CD4-positive, alpha-beta T cell treated with Interleukin-12 subunit alpha and Interleukin-12 subunit beta, for 1 hour (primary cell): ENCODE measurements at regions not wholly inside any gene's neighbourhood (a gene's known extent, or its start where the extent isn't known, plus 50 kb on each side); places are given as distances from the start of the nearest gene placed in this dataset.
"Not testable (repeated sequence)": the region's sequence is repeated elsewhere in the genome, so short reads cannot be mapped to it uniquely, and the experiment has no call there.

ENCODE experiments used
- DNase-seq: peaks from one replicate; pipeline ENCODE4 v3.0.0-alpha.2; 2020

DNA sequence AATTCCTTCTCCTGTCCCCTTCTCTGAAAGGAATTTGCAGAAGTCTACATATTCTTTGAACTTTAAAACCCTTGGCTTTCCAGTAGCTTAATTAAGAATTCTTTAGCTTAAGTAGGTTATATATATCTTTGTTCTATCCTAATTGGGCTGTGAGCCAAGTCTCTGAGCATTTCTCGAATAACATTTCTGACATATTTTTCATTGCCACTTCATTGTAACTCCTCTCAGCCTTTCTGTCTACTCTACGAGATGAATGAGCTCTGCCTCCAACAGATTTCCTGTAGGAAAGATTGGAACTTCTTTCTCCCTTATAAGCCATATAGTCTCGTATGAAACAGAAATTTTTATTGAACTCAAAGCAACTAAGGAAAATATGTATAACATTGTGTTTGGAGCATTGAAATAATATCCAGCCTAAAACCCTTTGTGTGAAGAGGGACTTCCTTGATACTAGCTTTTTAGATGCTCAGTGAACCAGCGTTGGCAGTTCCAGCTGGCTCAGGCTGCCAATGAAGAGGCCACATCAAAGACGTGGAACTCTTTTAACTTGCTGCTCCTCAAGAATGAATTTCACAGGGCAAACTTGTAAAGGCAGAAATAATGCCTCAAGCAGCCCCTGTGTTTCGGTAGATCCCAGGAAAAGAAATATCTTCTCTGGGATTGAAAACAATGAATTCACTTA, 87.7 kb upstream of the NOX3 start:
- no peak for DNase-seq

DNA sequence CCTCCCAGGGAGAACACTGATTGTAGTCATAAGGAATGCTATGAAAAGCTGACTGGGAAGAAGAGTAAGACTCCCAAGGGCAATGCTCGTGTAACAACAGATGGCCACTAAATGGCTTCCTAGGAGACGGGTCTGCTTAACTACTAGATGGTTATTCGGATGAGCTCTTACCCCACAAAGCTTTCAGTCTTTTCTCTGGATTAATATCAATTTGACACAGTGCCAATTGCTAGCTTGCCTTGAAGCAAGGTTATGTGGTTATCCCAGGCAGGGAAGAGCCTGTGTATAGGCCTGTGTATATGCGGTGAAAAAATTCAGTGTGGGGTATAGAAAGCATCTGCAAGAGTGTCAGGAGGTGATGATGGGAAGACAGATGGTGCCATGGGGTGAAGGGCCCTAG, 86.4 kb upstream of the NOX3 start:
- no peak for DNase-seq

DNA sequence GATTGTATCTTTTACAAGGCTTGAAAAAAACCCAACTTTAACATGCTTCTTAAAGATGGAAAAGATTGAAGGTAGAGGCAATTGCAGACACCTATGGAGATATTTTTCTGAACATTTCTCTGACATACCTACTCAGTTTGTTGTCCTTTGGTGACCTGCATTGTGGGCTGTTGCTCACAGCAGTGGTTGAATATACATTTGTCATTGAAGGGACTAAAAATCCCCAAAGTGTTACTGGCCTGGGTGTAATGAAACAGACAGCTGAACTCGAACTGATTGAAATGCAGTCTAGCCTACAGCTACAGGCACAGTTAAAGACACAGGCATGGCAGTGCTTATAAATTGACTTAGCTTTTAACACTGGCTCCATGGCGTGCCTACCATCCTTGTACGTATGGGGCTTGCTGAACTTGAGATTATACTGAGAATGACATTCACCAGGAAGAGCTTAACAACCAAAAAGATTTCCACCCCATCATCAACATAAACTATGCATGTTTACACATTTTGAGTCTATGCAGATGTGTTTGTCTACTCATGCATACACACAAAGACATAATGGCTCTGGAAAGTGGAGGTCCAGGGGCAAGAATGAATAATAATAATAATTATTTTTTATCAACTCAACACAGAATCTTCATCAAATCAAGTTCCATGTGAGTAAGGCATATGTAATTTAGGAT, 83.2 kb upstream of the NOX3 start:
- no peak for DNase-seq

DNA sequence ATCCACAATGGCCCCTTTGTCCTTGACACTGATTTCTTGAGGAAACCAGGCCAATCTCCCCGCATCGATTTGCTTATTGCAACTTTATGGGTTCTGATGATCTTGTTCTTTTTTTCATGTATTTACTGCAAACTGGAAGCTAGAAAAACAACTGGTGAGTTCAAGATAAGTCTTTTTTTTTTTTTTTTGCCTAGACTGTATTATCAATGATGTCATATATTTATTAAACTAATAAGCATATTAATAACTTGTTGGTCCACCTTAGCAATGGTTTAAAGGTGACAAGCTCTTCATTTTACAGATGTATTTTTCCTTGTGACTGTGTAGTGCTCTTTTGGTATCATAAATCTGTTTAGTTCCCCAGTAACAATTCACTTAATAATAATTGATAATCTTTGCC, 79.0 kb upstream of the NOX3 start:
- no peak for DNase-seq

DNA sequence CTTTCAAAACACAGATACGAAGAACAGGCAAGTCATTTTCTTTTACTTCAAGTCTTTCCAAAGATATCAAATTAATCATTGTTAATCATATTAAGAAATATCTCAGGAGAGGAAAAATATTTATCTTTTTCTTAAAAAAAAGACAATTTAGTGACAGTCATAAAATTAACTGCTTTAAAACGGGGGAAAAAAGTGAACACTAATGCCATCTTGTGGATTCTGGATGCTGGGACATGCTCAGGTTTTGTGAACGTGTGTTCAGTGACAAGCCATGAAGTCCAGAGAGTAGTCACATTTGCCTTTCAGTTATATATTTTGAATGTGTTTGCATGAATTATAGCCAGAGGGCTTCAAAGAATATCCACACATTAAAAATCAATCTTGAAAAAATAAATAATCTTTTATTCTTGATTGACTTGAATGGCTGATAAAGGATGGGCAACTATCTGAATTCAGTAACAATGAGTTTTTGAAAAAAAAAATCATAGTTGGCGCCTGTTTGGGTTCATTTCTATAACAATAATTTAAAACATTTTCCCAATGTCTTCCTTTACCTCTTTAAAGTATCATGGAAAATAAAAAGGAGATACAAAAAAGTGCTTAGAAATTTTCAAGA, 74.7 kb upstream of the NOX3 start:
- peak; percentile 20 for DNase-seq

DNA sequence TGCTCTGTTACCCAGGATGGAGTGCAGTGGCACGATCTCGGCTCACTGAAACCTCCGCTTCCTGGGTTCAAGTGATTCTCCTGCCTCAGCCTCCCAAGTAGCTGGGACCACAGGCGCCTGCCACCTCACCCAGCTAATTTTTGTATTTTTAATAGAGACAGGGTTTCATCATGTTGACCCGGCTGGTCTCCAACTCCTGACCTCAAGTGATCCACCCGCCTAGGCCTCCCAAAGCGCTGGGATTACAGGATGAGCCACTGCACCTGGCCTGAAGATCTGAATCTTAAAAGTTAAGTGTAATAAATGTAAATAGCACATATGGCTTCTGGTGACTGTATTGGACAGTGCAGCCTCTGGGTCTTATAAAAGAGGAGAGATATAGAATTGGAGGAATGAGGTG, 74.2 kb upstream of the NOX3 start:
- not testable (repeated sequence) for DNase-seq

DNA sequence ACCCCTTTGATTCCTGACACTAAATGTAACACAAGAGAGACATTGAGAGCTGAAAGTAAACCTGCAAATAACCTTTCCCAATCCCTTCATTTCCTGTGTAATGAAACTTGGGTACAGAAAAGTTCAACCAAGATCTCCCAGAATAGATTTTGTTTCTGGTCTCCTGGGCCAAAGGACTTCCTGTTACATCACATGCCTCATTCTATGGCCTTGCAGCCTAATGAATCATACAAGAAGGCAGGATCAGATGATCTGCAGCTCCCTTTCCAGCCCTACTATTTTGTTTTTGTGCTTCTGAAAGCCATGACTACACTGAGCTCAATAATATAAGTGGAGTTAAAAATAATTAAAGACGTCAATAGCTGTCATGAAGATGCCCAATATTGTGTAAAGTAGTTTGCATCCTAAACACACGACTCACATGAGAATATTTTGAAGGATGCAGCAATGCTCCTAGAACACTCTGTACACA, 73.4 kb upstream of the NOX3 start:
- DNase-seq = no peak

DNA sequence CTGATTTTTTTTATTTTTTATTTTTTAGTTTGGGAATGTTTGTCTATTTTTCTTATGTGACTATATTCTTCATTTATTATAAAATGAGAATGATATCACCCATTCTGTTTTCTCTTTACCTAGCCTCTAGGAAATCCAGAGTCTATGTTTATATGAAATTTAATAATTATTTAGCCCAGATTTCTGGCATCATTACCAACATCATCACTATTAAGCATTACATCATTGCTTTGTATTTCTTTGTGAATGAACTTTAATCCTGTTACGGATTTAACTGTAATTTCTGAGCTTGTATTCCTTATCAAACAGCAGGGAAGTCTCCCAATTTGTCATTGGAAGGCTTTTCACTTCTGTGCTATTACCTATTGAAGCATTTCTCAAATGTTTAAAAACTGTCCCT, 72.7 kb upstream of the NOX3 start:
- DNase-seq = no peak

DNA sequence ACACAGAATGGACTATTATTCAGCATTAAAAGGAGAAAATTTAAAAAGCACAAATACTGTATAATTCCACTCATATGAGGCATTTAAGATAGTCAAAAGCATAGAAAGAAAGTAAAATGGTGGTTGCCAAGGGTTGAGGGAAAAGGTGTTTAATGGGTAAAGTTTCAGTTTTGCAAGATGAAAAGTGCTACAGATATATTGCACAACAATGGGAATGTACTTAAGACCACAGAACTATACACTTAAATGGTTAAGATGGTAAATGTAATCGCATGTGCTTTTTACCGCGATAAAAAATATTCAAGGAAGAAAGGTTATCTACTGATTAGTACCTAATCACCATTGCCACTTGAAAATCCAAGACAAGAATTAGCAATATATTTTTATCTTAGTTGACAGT, 71.8 kb upstream of the NOX3 start:
- DNase-seq = no peak

DNA sequence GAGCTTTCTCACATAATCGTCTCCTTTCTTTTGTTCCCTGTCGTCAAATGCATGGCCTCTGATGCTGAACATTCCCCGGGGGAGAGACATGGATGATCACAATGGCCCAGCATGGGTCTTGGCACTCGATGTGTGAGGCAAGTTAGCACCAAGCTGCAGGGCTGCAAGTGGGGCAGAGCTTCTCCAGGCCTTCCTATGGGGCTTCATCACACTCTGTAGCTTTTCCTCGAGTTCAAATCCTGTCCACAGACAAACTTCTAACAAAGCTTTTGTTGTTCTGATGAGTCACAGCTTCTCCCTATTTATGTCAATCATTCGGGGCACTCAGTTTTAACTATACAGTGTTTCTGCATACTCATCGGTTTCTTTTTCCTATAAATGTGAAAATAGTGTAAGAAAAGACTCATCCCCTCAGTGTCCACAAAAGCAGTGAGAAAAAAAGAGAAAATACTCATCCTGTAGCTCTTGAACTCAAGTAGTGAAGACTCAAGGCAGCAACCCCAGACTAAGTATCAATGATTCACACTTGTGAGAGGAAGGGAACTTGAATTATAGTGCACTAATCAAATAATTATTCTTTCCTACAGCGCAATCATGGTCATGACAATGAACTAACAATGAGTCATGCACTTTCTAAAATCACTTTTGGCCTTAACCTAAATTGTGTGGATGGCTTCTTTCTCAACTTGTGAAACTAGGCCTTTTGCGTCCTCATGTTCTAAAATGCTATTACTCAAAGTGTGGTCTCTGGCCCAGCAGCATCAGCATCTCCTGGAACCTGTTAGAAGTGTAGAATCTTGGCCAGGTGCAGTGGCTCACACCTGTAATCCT, 68.4 kb upstream of the NOX3 start:
- DNase-seq = no peak

DNA sequence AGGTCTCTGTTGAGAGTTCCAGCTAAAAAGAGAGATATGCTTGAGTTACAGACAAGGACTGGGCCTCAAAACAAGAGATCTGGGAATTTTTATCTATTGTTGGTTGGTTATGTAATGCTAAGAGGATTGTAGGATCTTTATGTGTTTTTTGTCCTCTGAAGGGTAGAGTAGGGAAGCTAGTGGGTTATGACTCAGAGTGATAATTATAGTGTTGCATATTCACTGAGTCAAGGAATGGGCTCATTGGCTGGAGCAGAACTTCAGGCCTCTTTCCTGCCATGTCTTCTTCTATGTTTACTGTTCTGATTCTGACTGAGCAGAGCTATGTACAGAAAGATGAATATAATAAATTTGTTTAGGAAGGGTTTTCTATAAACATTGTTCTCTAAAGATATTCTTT, 66.1 kb upstream of the NOX3 start:
- DNase-seq = no peak

DNA sequence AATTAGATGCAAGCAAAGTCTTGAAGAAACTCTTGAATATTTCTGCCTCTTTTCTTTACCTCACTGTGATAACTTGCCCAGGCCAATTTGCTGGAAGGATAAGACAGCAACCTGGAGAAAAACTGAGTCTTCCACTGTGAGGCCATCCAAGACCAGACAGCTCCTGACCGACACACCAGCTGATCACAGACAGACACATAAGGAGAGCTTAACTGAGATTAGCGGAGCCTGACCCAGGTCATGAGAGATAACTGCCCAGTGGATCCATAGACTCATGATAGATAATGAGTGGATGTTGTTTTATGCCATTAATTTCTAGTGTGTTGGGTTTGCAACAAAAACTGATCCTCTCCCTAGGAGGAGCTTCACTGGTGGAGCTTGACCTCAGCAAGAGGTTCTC, 64.4 kb upstream of the NOX3 start:
- no peak for DNase-seq

DNA sequence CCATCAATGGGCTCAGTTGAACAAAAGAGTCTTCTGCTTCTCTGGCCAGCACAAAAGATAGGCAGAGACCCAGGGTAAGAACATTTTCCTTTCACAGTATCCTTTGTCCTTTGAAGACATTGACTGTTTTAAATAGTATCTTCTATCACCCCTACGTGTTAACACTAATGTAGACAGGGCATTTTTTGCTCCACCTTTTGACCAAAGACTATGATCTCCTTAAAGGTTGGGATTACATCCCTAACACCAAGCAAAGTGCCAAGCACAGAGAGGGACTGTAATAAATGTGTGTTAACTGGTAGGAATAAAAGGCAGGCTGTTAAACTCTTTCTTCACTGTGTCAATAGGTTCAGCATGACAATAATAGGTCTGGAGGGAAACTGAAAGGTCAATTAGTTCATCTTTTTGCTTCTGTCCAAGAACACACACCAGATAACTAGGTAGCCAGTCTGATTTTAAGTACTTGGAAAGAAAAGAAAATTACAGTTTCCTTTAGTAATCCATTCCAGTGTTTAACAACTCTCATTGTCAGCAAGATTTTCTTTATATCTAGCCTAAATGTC, 63.6 kb upstream of the NOX3 start:
- DNase-seq = no peak

DNA sequence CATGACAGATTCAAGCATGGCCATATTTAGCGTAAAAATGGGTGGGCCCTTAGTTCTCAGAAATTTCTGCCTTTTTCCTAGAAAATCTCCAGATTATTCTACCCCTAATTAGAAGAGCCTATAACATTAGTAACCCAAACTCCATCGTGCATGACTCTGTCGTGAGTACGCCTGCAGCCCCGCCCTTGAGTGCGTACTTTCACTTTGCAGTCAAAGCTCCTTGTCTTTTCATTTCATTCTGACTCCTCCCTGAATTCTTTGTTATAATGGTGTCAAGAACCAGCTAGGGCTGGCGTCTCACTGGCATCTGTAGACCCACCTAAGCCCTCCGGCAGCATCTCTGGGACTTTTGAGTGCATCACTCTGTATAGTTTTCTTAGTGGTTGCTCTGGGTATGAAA, 61.7 kb upstream of the NOX3 start:
- DNase-seq = no peak

DNA sequence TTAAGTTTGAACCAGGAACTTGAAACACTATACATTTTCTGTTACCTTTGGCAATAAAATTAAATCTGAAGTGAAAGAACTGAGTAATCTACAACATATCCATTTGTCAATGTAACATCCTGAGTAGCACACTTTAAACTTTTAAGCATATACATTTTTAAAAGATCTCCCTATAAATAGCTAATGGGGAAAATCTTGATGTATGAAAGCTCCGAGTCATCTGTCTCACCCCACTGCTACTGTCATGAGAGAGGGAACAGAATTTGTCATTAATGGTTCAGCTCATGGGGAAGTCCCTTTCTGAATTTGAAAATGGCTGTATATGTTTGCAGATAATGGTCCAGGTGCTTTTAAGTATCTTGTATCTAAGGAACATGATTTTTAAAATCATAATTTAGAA, 55.2 kb upstream of the NOX3 start:
- DNase-seq = no peak

DNA sequence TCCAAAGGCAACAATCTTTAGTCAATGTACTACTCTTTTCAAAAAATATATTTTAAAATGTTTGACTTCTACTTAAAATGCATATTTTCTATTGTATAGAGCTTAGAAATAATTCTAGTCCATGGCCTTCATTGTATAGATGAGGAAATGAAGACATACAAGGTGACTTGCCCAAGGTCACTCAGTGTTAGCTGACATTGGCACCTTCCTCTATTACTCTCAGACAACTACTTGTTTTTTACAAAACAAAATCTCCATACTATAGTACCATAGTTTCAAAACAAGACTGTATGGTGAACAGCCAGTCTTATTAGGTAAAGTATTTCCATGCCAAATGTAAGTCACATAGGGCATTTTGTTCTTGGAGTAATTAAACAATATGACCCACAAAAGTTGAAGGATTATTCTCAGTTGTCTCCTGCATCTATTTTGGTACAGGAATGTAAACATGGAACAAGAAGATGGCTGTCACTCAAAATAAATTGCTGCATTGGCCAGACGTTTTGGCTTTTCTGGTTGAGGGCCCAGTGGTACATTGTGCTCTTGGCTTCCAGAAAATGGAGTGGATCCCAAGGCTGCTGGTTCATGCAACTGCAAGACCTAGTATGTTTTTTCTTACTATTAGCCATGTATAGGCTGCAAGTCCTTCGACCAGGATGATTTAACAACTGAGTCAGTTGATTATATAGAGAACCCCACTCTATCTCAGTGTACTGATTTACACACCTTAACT, 54.3 kb upstream of the NOX3 start:
- no peak for DNase-seq

DNA sequence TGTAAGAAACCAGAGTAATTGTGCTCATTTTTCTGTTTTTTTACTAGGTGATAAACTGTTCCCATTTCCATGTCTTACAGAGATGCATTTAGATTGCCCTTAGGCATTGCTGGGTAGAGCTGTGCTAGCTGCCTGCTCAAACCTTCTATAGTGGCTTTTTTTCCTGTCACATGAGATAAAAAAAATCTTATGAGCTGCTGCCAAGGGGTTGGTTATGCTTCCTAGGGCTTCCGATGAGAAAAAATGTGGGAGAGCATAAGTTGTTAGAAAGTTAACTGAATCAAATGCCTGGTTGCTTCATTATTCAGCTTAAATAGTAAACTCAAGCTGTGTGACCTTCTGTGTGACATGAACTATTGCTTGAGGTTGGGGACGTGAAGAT, 50.0 kb upstream of the NOX3 start:
- no peak for DNase-seq
